CD8-positive, alpha-beta memory T cell (primary cell): ENCODE measurements at regions not wholly inside any gene's neighbourhood (a gene's known extent, or its start where the extent isn't known, plus 50 kb on each side); places are given as distances from the start of the nearest gene placed in this dataset.

ENCODE experiments used
- CTCF ChIA-PET: fragments of 350-600 bp; sonication (Branson Sonifier 250); formaldehyde crosslinking; loops from one replicate; lab custom pipeline; 2021; ENCODE audit warnings: antibody characterized with exemption; lab: Charles Lee
- POLR2A ChIA-PET: fragments of 350-600 bp; sonication (Branson Sonifier 250); formaldehyde crosslinking; loops from one replicate; lab custom pipeline; 2021; ENCODE audit warnings: antibody characterized with exemption; lab: Charles Lee
- DNase-seq, 5 donors: peaks; one replicate each; pipeline versions ENCODE4 v3.0.0 to v3.0.0-alpha.2; 2020 to 2022; ENCODE audit warnings: mixed read lengths in 1 of 5
- H3K27ac ChIP-seq: one replicate; pipeline ENCODE4 v1.7.0; 2013; ENCODE audit warnings: low read depth, mild to moderate bottlenecking, low read length, moderate library complexity
- H3K27me3 ChIP-seq: 2 replicates; pipeline ENCODE4 v1.7.0; 2013; ENCODE audit warnings: low read length, mild to moderate bottlenecking; ENCODE audit not compliant: insufficient read depth, poor library complexity, severe bottlenecking
- H3K36me3 ChIP-seq: 2 replicates; pipeline ENCODE4 v1.7.0; 2013; ENCODE audit warnings: mild to moderate bottlenecking, low read length, moderate library complexity; ENCODE audit not compliant: insufficient read depth
- H3K4me1 ChIP-seq: 2 replicates; pipeline ENCODE4 v1.7.0; 2013; ENCODE audit warnings: mild to moderate bottlenecking, low read length, moderate library complexity; ENCODE audit not compliant: insufficient read depth
- H3K4me3 ChIP-seq: 2 replicates; pipeline ENCODE4 v1.7.0; 2013; ENCODE audit warnings: mild to moderate bottlenecking, low read length
- H3K9me3 ChIP-seq: 2 replicates; pipeline ENCODE4 v1.7.0; 2013; ENCODE audit warnings: mild to moderate bottlenecking, low read length
- H3K27ac Mint-ChIP-seq, 8 donors: one replicate each; pipeline ENCODE4 v1.8.0; 2020 to 2021; ENCODE audit warnings: mixed read lengths in 8 of 8, mild to moderate bottlenecking in 6 of 8, inconsistent platforms in 3 of 8, moderate library complexity in 3 of 8
- H3K27me3 Mint-ChIP-seq, 2 donors: one replicate each; pipeline ENCODE4 v1.8.0; 2020 to 2021; ENCODE audit warnings: mixed read lengths in 2 of 2, mild to moderate bottlenecking in 1 of 2, moderate library complexity in 1 of 2
- H3K36me3 Mint-ChIP-seq, 3 donors: one replicate each; pipeline ENCODE4 v1.8.0; 2020 to 2021; ENCODE audit warnings: mixed read lengths in 3 of 3, inconsistent platforms in 1 of 3, mild to moderate bottlenecking in 1 of 3
- H3K4me1 Mint-ChIP-seq, 3 donors: one replicate each; pipeline ENCODE4 v1.8.0; 2020 to 2021; ENCODE audit warnings: mixed read lengths in 3 of 3, inconsistent platforms in 1 of 3, mild to moderate bottlenecking in 1 of 3
- H3K4me3 Mint-ChIP-seq, 7 donors: one replicate each; pipeline ENCODE4 v1.8.0; 2020 to 2021; ENCODE audit warnings: mixed read lengths in 7 of 7, mild to moderate bottlenecking in 6 of 7, moderate library complexity in 4 of 7, inconsistent platforms in 2 of 7
- H3K9me3 Mint-ChIP-seq, 5 donors: one replicate each; pipeline ENCODE4 v1.8.0; 2020 to 2022; ENCODE audit warnings: mixed read lengths in 5 of 5, mild to moderate bottlenecking in 3 of 5, moderate library complexity in 2 of 5, inconsistent platforms in 1 of 5

DNA sequence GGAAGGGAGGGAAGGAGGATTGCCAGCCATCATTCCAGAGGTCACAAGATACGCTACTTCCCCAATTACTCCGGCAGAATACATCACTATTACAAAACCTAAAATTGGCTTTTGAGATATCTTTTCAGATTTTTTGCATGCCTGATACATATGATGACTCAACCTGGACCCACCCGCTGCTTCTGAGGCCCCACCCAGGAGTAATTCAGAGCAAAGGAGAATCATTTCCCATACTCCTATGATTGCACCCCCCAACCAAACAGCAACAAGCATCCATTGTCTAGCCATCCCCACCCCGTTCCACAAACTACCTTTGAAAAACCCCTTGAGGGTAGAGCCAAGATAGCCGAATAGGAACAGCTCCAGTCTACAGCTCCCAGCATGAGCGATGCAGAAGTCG lies 163.5 kb upstream of the GJE1 start:
- Mint-ChIP-seq H3K4me1 (no peaks in the 10 kb centered on the region), H3K27ac (no peak overlapping the region), H3K27me3 (peaks cover 1 to 13% of the 10 kb centered on the region in 2 donors), H3K9me3 (no peaks in the 10 kb centered on the region), H3K4me3 (no peak overlapping the region), H3K36me3 (peaks cover 0 to 17% (median 0%) of the 10 kb centered on the region in 3 donors)
- no peaks in the 10 kb centered on the region for H3K9me3 ChIP-seq
- no peak for DNase-seq
- no peaks in the 10 kb centered on the region for H3K4me1 ChIP-seq
- POLR2A ChIA-PET: no interaction called here
- no peaks in the 10 kb centered on the region for H3K36me3 ChIP-seq
- CTCF ChIA-PET: no interaction called here
- H3K4me3 ChIP-seq: no peak overlapping the region
- no peaks in the 10 kb centered on the region for H3K27me3 ChIP-seq
- H3K27ac ChIP-seq: no peak overlapping the region

DNA sequence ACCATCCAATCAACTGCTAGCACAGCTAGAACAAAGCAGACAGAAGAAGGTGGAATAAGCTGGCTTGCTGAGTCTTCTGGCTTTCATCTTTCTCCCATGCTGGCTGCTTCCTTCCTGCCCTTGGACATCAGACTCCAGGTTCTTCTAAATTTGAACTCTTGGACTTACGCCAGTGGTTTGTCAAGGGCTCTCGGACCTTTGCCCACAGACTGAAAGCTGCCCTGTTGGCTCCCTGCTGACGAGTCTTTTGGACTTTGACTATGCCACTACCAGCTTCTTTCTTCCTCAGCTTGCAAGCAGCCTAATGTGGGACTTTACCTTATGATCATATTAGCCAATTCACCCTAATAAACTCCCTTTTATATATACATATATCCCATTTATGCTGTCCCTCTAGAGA lies 164.1 kb upstream of the GJE1 start:
- H3K27ac Mint-ChIP-seq: peak overlapping the region in 1 of 8 donors; percentile 19
- Histone ChIP-seq H3K36me3 (no peaks in the 10 kb centered on the region), H3K27ac (no peak overlapping the region), H3K9me3 (no peaks in the 10 kb centered on the region), H3K4me1 (no peaks in the 10 kb centered on the region), H3K27me3 (no peaks in the 10 kb centered on the region), H3K4me3 (no peak overlapping the region)
- no peaks in the 10 kb centered on the region for H3K4me1 Mint-ChIP-seq
- no peak for DNase-seq
- CTCF ChIA-PET: no interaction called here
- H3K9me3 Mint-ChIP-seq: no peaks in the 10 kb centered on the region
- no peak overlapping the region for H3K4me3 Mint-ChIP-seq
- peaks cover 1 to 13% of the 10 kb centered on the region in 2 donors for H3K27me3 Mint-ChIP-seq
- H3K36me3 Mint-ChIP-seq: peaks cover 0 to 17% (median 0%) of the 10 kb centered on the region in 3 donors
- POLR2A ChIA-PET: no interaction called here

DNA sequence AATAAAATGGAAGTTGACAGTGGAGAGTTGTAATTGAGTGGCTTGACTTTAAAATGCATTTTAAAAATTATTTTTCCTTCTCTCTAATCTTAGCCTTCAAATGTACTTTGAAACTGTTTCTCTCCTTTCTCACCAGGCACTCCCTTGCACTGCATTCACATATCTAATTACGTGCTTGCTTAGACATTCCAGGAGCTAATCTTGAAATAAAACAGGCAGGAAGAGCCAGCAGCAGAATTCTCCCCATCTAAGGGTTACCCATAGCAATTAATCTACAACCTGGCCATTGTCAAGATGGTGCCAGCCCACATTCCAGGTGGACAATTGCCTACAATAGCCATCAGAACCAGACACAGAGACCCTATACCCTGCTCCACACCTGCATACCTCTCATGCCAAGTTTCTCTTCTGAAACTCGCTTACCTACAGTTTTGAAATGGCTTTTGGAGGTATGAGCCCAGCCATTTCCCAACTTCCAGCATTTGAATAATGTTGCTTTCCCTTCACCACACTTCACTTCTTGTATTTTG lies 167.6 kb upstream of the GJE1 start:
- peak overlapping the region in 1 of 8 donors; percentile 74 for H3K27ac Mint-ChIP-seq
- ChIA-PET CTCF (no interaction called here), POLR2A (no interaction called here)

DNA sequence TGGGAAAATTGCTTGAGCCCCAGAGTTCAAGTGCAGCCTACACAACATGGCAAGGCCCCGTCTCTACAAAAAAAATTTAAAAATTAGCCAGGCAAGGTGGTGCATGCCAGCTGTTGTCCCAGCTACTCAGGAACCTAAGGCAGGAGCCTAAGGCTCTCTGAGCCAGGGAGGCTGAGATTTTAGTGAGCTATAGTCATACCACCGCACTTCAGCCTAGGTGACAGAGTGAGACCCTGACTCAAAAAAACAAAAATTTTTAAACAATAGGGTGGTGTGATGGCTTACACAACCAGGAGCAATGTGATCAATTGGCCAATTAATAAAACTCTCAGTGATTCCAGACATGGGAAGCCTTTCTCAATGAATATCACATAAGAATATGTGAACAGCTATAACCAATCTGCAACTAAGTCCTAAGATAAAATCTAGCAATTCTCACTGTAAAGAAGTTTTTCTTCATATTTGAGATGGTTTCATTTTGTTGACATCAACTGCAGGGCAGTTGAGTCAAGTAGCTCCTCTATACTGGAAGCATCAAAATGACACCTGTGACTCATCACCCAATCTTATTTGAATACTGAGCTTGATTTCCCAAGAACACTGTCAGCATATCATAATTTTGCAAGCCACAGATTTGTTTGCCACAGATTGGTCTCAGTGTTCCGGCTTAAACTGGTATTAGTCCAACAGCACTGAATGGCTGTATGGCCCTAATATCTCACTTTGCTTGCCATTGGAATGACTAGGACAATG lies 169.0 kb upstream of the GJE1 start:
- no peak overlapping the region for H3K27ac Mint-ChIP-seq
- H3K27me3 Mint-ChIP-seq: peaks cover 0 to 8% of the 10 kb centered on the region in 2 donors

More for the DNA sequence above, 167.6 kb upstream of the GJE1 start:
- Mint-ChIP-seq H3K4me3 (no peak overlapping the region), H3K27me3 (peaks cover 1 to 13% of the 10 kb centered on the region in 2 donors), H3K4me1 (no peaks in the 10 kb centered on the region), H3K36me3 (peaks cover 0 to 14% (median 0%) of the 10 kb centered on the region in 3 donors), H3K9me3 (no peaks in the 10 kb centered on the region)
- Histone ChIP-seq H3K36me3 (no peaks in the 10 kb centered on the region), H3K27me3 (no peaks in the 10 kb centered on the region), H3K27ac (no peak overlapping the region), H3K4me3 (no peak overlapping the region), H3K9me3 (no peaks in the 10 kb centered on the region), H3K4me1 (no peaks in the 10 kb centered on the region)
- no peak for DNase-seq

DNA sequence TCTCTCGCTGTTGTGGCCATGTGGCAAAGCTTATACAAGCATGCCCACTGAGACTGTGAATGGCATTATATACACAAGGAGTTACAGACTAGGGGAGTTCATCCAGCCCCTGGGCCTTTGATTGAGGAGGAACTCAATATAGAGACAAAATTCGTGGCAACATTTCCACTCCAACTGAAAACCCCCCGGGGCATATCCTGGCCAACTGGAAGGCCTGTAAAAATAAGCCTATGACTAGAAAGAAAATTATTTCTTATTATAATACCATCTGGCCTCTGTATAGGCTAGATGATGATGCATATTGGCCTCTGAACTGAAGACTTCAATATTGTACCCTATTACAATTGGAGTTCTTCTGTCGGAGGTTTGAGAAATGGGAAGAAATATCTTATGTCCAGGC lies 175.5 kb upstream of the GJE1 start:
- CTCF ChIA-PET: no interaction called here
- Mint-ChIP-seq H3K27ac (no peak overlapping the region), H3K4me3 (no peak overlapping the region), H3K27me3 (no peaks in the 10 kb centered on the region), H3K36me3 (peaks cover 0 to 19% (median 1%) of the 10 kb centered on the region in 3 donors), H3K9me3 (peaks cover under 1 to 23% (median 13%) of the 10 kb centered on the region in 5 donors), H3K4me1 (no peaks in the 10 kb centered on the region)
- H3K9me3 ChIP-seq: no peaks in the 10 kb centered on the region
- POLR2A ChIA-PET: no interaction called here
- no peak for DNase-seq
- no peak overlapping the region for H3K27ac ChIP-seq
- no peaks in the 10 kb centered on the region for H3K27me3 ChIP-seq
- H3K36me3 ChIP-seq: no peaks in the 10 kb centered on the region
- no peak overlapping the region for H3K4me3 ChIP-seq
- no peaks in the 10 kb centered on the region for H3K4me1 ChIP-seq

More for the DNA sequence above, 169.0 kb upstream of the GJE1 start:
- no peak overlapping the region for H3K4me3 Mint-ChIP-seq
- no peaks in the 10 kb centered on the region for H3K4me1 Mint-ChIP-seq
- H3K9me3 Mint-ChIP-seq: no peaks in the 10 kb centered on the region
- ChIA-PET POLR2A (no interaction called here), CTCF (no interaction called here)
- H3K4me1 ChIP-seq: no peaks in the 10 kb centered on the region
- no peak overlapping the region for H3K4me3 ChIP-seq
- no peaks in the 10 kb centered on the region for H3K36me3 ChIP-seq
- DNase-seq: no peak
- H3K9me3 ChIP-seq: no peaks in the 10 kb centered on the region
- H3K27ac ChIP-seq: no peak overlapping the region
- H3K27me3 ChIP-seq: no peaks in the 10 kb centered on the region
- peaks cover 0 to 14% (median 0%) of the 10 kb centered on the region in 3 donors for H3K36me3 Mint-ChIP-seq

GRCh38 chr6:141956868-141957267 lies 175.9 kb upstream of the GJE1 start:
- ChIA-PET POLR2A (no interaction called here), CTCF (no interaction called here)
- Histone ChIP-seq H3K4me1 (no peaks in the 10 kb centered on the region), H3K4me3 (no peak overlapping the region), H3K27me3 (no peaks in the 10 kb centered on the region), H3K27ac (no peak overlapping the region), H3K9me3 (no peaks in the 10 kb centered on the region), H3K36me3 (no peaks in the 10 kb centered on the region)
- peaks cover 5 to 27% (median 16%) of the 10 kb centered on the region in 5 donors for H3K9me3 Mint-ChIP-seq
- no peak for DNase-seq
- H3K27me3 Mint-ChIP-seq: no peaks in the 10 kb centered on the region
- no peaks in the 10 kb centered on the region for H3K4me1 Mint-ChIP-seq
- H3K27ac Mint-ChIP-seq: no peak overlapping the region
- H3K36me3 Mint-ChIP-seq: peaks cover 0 to 23% (median 1%) of the 10 kb centered on the region in 3 donors
- no peak overlapping the region for H3K4me3 Mint-ChIP-seq

DNA sequence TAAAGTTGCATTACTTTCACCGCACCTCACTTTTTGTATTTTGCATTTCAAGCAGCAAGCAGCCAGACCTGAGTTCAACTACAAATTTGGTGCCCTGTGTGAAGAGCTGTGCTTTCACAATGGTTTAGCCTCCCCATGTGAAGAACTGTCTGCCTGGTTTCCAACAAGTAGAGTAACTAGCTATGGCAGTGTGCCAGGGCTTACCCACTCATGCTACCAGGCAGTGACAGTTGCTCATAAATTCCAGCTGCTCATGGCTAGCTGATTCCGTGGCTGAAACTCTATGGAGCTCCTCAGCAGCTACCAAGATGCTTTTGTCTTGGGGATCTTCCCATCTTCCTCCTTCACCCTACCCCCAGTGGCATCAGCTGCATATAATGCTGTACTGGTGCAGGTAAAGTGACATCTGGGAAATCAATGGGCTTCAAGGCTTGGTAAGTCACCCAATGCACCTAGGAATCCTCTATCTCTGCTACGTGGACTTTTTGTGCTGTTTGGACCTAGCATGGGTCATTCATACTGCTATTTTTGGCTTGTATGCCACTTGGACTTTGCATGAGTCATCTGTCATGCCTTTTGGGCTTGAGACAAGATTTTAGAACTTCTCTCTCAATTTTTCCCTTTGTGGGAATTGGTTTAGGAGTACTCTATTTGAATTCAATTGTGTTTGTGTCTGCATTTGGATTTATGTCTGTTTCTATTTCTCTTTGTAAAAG lies 176.5 kb upstream of the GJE1 start:
- CTCF ChIA-PET: no interaction called here
- H3K27me3 Mint-ChIP-seq: no peaks in the 10 kb centered on the region

DNA sequence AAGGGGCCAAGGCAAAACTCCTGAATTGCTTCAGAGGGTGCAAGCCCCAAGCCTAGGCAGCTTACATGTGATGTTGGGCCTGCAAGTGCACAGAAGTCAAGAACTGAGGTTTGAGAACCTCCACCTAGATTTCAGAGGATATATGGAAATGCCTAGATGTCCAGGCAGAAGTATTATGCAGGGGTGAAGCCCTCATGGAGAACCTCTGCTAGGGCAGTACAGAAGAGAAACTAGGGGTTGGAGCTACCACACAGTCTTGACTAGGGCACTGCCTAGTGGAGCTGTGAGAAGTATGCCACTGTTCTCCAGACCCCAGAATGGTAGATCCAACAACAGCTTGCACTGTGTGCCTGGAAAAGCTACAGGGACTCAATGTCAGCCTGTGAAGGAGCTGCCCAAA lies 179.7 kb upstream of the GJE1 start:
- ChIA-PET CTCF (no interaction called here), POLR2A (no interaction called here)
- no peak overlapping the region for H3K4me3 Mint-ChIP-seq
- Histone ChIP-seq H3K4me1 (no peaks in the 10 kb centered on the region), H3K27me3 (no peaks in the 10 kb centered on the region), H3K36me3 (no peaks in the 10 kb centered on the region), H3K4me3 (no peak overlapping the region), H3K27ac (no peak overlapping the region), H3K9me3 (no peaks in the 10 kb centered on the region)
- H3K36me3 Mint-ChIP-seq: peaks cover 1 to 25% (median 3%) of the 10 kb centered on the region in 3 donors
- H3K27ac Mint-ChIP-seq: peak overlapping the region in 1 of 8 donors; percentile 28
- H3K27me3 Mint-ChIP-seq: no peaks in the 10 kb centered on the region
- DNase-seq: no peak
- no peaks in the 10 kb centered on the region for H3K4me1 Mint-ChIP-seq
- peaks cover 7 to 33% (median 22%) of the 10 kb centered on the region in 5 donors for H3K9me3 Mint-ChIP-seq

More for the DNA sequence above, 176.5 kb upstream of the GJE1 start:
- no peak overlapping the region for H3K4me3 Mint-ChIP-seq
- POLR2A ChIA-PET: no interaction called here
- no peaks in the 10 kb centered on the region for H3K36me3 ChIP-seq
- no peak overlapping the region for H3K4me3 ChIP-seq
- DNase-seq: no peak
- peaks cover 7 to 33% (median 22%) of the 10 kb centered on the region in 5 donors for H3K9me3 Mint-ChIP-seq
- no peaks in the 10 kb centered on the region for H3K4me1 Mint-ChIP-seq
- no peaks in the 10 kb centered on the region for H3K9me3 ChIP-seq
- H3K27ac Mint-ChIP-seq: no peak overlapping the region
- no peaks in the 10 kb centered on the region for H3K4me1 ChIP-seq
- no peak overlapping the region for H3K27ac ChIP-seq
- no peaks in the 10 kb centered on the region for H3K27me3 ChIP-seq
- H3K36me3 Mint-ChIP-seq: peaks cover 1 to 25% (median 3%) of the 10 kb centered on the region in 3 donors
